ENCODE measurements at regions not wholly inside any gene's neighbourhood (a gene's known extent, or its start where the extent isn't known, plus 50 kb on each side); places are given as distances from the start of the nearest gene placed in this dataset.
"Not testable (repeated sequence)": the region's sequence is repeated elsewhere in the genome, so short reads cannot be mapped to it uniquely, and the experiment has no call there.

GRCh38 chr2:161500892-161501610 lies 85.0 kb downstream of the TBR1 start:
- DNase-seq (ENCODE audit: low read depth, low spot score); H2AFZ ChIP-seq (ENCODE audit: low read depth, low read length); H4K20me1 ChIP-seq (replicated peaks; ENCODE audit: control insufficient read depth, extremely low read depth, insufficient read depth, low read length); dilution Hi-C loops (cut with MboI; ENCODE audit: extremely low pct_ligation_motif_present, low sequenced_read_pairs); BruUV-seq (replicated peaks); intact Hi-C loops (cut with micrococcal nuclease); H3K27me3 ChIP-seq (ENCODE audit: control insufficient read depth in 2 of 2, insufficient read depth in 2 of 2, low read length in 2 of 2); H3K9ac ChIP-seq (replicated peaks; ENCODE audit: extremely low read depth, insufficient read depth, low read length); H3K9me1 ChIP-seq (replicated peaks; ENCODE audit: control insufficient read depth, extremely low read depth, insufficient read depth, low read length); H3K27ac ChIP-seq (ENCODE audit: insufficient read depth, low read depth, low read length); H3K4me1 ChIP-seq (ENCODE audit: control insufficient read depth, extremely low read depth, insufficient read depth, low read length); H3K4me3 ChIP-seq (replicated peaks in 1 of 3; ENCODE audit: insufficient read depth in 1 of 3, low read depth in 1 of 3, low read length in 3 of 3); FAIRE-seq; H3K4me2 ChIP-seq (ENCODE audit: insufficient read depth, low read length); H3K9me3 ChIP-seq (replicated peaks; ENCODE audit: control insufficient read depth, insufficient read depth, low read length); CTCF ChIA-PET; POLR2A ChIA-PET; H3K79me2 ChIP-seq (ENCODE audit: control insufficient read depth, insufficient read depth, low read length); H3K36me3 ChIP-seq (ENCODE audit: control insufficient read depth in 2 of 2, extremely low read depth in 1 of 2, insufficient read depth in 2 of 2, low read length in 2 of 2): not testable (repeated sequence)

GRCh38 chr2:161502279-161502678 lies 86.2 kb downstream of the TBR1 start:
- DNase-seq (ENCODE audit: low read depth, low spot score); H3K36me3 ChIP-seq (ENCODE audit: control insufficient read depth in 2 of 2, extremely low read depth in 1 of 2, insufficient read depth in 2 of 2, low read length in 2 of 2); H3K9ac ChIP-seq (replicated peaks; ENCODE audit: extremely low read depth, insufficient read depth, low read length); dilution Hi-C loops (cut with MboI; ENCODE audit: extremely low pct_ligation_motif_present, low sequenced_read_pairs); H4K20me1 ChIP-seq (replicated peaks; ENCODE audit: control insufficient read depth, extremely low read depth, insufficient read depth, low read length); intact Hi-C loops (cut with micrococcal nuclease); BruUV-seq (replicated peaks); H3K27ac ChIP-seq (ENCODE audit: insufficient read depth, low read depth, low read length); H3K4me2 ChIP-seq (ENCODE audit: insufficient read depth, low read length); H3K4me1 ChIP-seq (ENCODE audit: control insufficient read depth, extremely low read depth, insufficient read depth, low read length); POLR2A ChIA-PET; H3K27me3 ChIP-seq (ENCODE audit: control insufficient read depth in 2 of 2, insufficient read depth in 2 of 2, low read length in 2 of 2); H3K9me3 ChIP-seq (replicated peaks; ENCODE audit: control insufficient read depth, insufficient read depth, low read length); CTCF ChIA-PET; H2AFZ ChIP-seq (ENCODE audit: low read depth, low read length); H3K9me1 ChIP-seq (replicated peaks; ENCODE audit: control insufficient read depth, extremely low read depth, insufficient read depth, low read length); H3K79me2 ChIP-seq (ENCODE audit: control insufficient read depth, insufficient read depth, low read length); H3K4me3 ChIP-seq (replicated peaks in 1 of 3; ENCODE audit: insufficient read depth in 1 of 3, low read depth in 1 of 3, low read length in 3 of 3): not testable (repeated sequence)
- peak; percentile 90 for FAIRE-seq

GRCh38 chr2:161504628-161505289 lies 88.7 kb downstream of the TBR1 start:
- H3K4me3 ChIP-seq (replicated peaks in 1 of 3; ENCODE audit: insufficient read depth in 1 of 3, low read depth in 1 of 3, low read length in 3 of 3); H3K27ac ChIP-seq (ENCODE audit: insufficient read depth, low read depth, low read length); H3K36me3 ChIP-seq (ENCODE audit: control insufficient read depth in 2 of 2, extremely low read depth in 1 of 2, insufficient read depth in 2 of 2, low read length in 2 of 2); H3K27me3 ChIP-seq (ENCODE audit: control insufficient read depth in 2 of 2, insufficient read depth in 2 of 2, low read length in 2 of 2); H3K79me2 ChIP-seq (ENCODE audit: control insufficient read depth, insufficient read depth, low read length); CTCF ChIA-PET; H3K4me2 ChIP-seq (ENCODE audit: insufficient read depth, low read length); FAIRE-seq; DNase-seq (ENCODE audit: low read depth, low spot score); H4K20me1 ChIP-seq (replicated peaks; ENCODE audit: control insufficient read depth, extremely low read depth, insufficient read depth, low read length); dilution Hi-C loops (cut with MboI; ENCODE audit: extremely low pct_ligation_motif_present, low sequenced_read_pairs); H3K9ac ChIP-seq (replicated peaks; ENCODE audit: extremely low read depth, insufficient read depth, low read length); H2AFZ ChIP-seq (ENCODE audit: low read depth, low read length); BruUV-seq (replicated peaks); POLR2A ChIA-PET; H3K4me1 ChIP-seq (ENCODE audit: control insufficient read depth, extremely low read depth, insufficient read depth, low read length); H3K9me3 ChIP-seq (replicated peaks; ENCODE audit: control insufficient read depth, insufficient read depth, low read length); H3K9me1 ChIP-seq (replicated peaks; ENCODE audit: control insufficient read depth, extremely low read depth, insufficient read depth, low read length); intact Hi-C loops (cut with micrococcal nuclease): not testable (repeated sequence)

GRCh38 chr2:161505466-161505865 lies 89.4 kb downstream of the TBR1 start:
- CTCF ChIA-PET; intact Hi-C loops (cut with micrococcal nuclease); POLR2A ChIA-PET; H3K4me3 ChIP-seq (replicated peaks in 1 of 3; ENCODE audit: insufficient read depth in 1 of 3, low read depth in 1 of 3, low read length in 3 of 3); H3K9me1 ChIP-seq (replicated peaks; ENCODE audit: control insufficient read depth, extremely low read depth, insufficient read depth, low read length); H3K27me3 ChIP-seq (ENCODE audit: control insufficient read depth in 2 of 2, insufficient read depth in 2 of 2, low read length in 2 of 2); H3K9ac ChIP-seq (replicated peaks; ENCODE audit: extremely low read depth, insufficient read depth, low read length); H3K27ac ChIP-seq (ENCODE audit: insufficient read depth, low read depth, low read length); H3K4me2 ChIP-seq (ENCODE audit: insufficient read depth, low read length); DNase-seq (ENCODE audit: low read depth, low spot score); BruUV-seq (replicated peaks); dilution Hi-C loops (cut with MboI; ENCODE audit: extremely low pct_ligation_motif_present, low sequenced_read_pairs); H3K9me3 ChIP-seq (replicated peaks; ENCODE audit: control insufficient read depth, insufficient read depth, low read length); H2AFZ ChIP-seq (ENCODE audit: low read depth, low read length); H3K79me2 ChIP-seq (ENCODE audit: control insufficient read depth, insufficient read depth, low read length); FAIRE-seq; H3K4me1 ChIP-seq (ENCODE audit: control insufficient read depth, extremely low read depth, insufficient read depth, low read length); H3K36me3 ChIP-seq (ENCODE audit: control insufficient read depth in 2 of 2, extremely low read depth in 1 of 2, insufficient read depth in 2 of 2, low read length in 2 of 2); H4K20me1 ChIP-seq (replicated peaks; ENCODE audit: control insufficient read depth, extremely low read depth, insufficient read depth, low read length): not testable (repeated sequence)
